Panc1 (cell line): ENCODE measurements at regions not wholly inside any gene's neighbourhood (a gene's known extent, or its start where the extent isn't known, plus 50 kb on each side); places are given as distances from the start of the nearest gene placed in this dataset.

ENCODE experiments used
- ATAC-seq: fragments of 200-7000 bp; cut with Tn5 transposase; 2 replicates; pipeline ENCODE4 v1.9.1; 2020; ENCODE audit warnings: mild to moderate bottlenecking, moderate library complexity
- BruUV-seq: library from RNA; stranded (reverse); fragments of 400-500 nt; replicated peaks from 2 replicates; lab custom pipeline; 2021; lab: Mats Ljungman, UMichigan
- CTCF ChIA-PET: fragments of 300-600 bp; sonication (Branson Sonifier 250); formaldehyde crosslinking; loops from one replicate; lab custom pipeline; 2022; ENCODE audit warnings: antibody characterized with exemption; lab: Charles Lee
- POLR2A ChIA-PET: fragments of 300-600 bp; sonication (Branson Sonifier 250); formaldehyde crosslinking; loops from one replicate; lab custom pipeline; 2022; ENCODE audit warnings: antibody characterized with exemption; lab: Charles Lee
- DNase-seq: peaks from one replicate; pipeline ENCODE4 v3.0.0-alpha.2; 2010; ENCODE audit warnings: low read depth, low spot score
- H3K27ac ChIP-seq: 2 replicates; pipeline ENCODE4 v1.5.1; 2011; ENCODE audit warnings: mild to moderate bottlenecking, low read length, inconsistent platforms
- H3K27me3 ChIP-seq: fragments of 200-500 bp; sonication (Bioruptor generic); 2 replicates; pipeline ENCODE4 v1.6.0; 2014; ENCODE audit warnings: low read length, inconsistent platforms; ENCODE audit not compliant: control insufficient read depth, insufficient read depth
- H3K36me3 ChIP-seq: fragments of 200-500 bp; sonication (Bioruptor generic); 2 replicates; pipeline ENCODE4 v1.5.1; 2014; ENCODE audit warnings: inconsistent platforms, mild to moderate bottlenecking, low read length, moderate library complexity; ENCODE audit not compliant: control insufficient read depth, insufficient read depth
- H3K4me1 ChIP-seq: 2 replicates; pipeline ENCODE4 v1.5.1; 2011; ENCODE audit warnings: inconsistent platforms, mild to moderate bottlenecking, low read length, moderate library complexity; ENCODE audit not compliant: control insufficient read depth, insufficient read depth
- H3K4me3 ChIP-seq, 2 experiments: 2 replicates each; pipeline ENCODE4 v1.5.1; 2011 to 2012; ENCODE audit warnings: low read depth in 2 of 2, low read length in 2 of 2, mild to moderate bottlenecking in 2 of 2, inconsistent platforms in 1 of 2, moderate library complexity in 1 of 2
- H3K9me3 ChIP-seq: fragments of 200-500 bp; sonication (Bioruptor generic); 2 replicates; pipeline ENCODE4 v1.5.1; 2014; ENCODE audit warnings: low read depth, mild to moderate bottlenecking, inconsistent platforms, low read length, moderate library complexity; ENCODE audit not compliant: control insufficient read depth, insufficient read depth
- POLR2AphosphoS5 ChIP-seq: IDR thresholded peaks from 2 replicates; pipeline ENCODE4 v1.6.1; 2012; ENCODE audit warnings: mild to moderate bottlenecking, low read depth, low read length, moderate library complexity
- REST ChIP-seq, 2 experiments: IDR thresholded peaks; 2 replicates each; pipeline ENCODE4 v1.6.1; 2011 to 2012; ENCODE audit warnings: low read depth in 2 of 2, control low read depth in 1 of 2, low read length in 1 of 2, mild to moderate bottlenecking in 1 of 2, moderate library complexity in 1 of 2; ENCODE audit not compliant: insufficient read depth in 1 of 2
- SIN3A ChIP-seq: IDR thresholded peaks from 2 replicates; pipeline ENCODE4 v1.6.1; 2012; ENCODE audit warnings: low read depth, mild to moderate bottlenecking, low read length, moderate library complexity, borderline replicate concordance; ENCODE audit not compliant: insufficient read depth
- TCF7L2 ChIP-seq: IDR thresholded peaks from 2 replicates; pipeline ENCODE4 v1.6.1; 2011; ENCODE audit warnings: mild to moderate bottlenecking, low read depth, low read length, inconsistent platforms
- in situ Hi-C: cut with HindIII; loops from 2 replicates; pipeline ENCODE4 v1.10.0; 2016; ENCODE audit warnings: low sequenced_read_pairs, low pct_unique_long_range_greater_than_20kb
- intact Hi-C: fragments of 100-400 bp; cut with micrococcal nuclease; formaldehyde crosslinking; loops from one replicate; pipeline ENCODE4 v1.10.0; 2022; ENCODE audit not compliant: unreplicated experiment
- TF ChIP-seq, protein P1 (sequence below): fragments of 450-650 bp; IDR thresholded peaks from 2 replicates; pipeline ENCODE4 v1.5.1; 2017; ENCODE audit warnings: mild to moderate bottlenecking

DNA sequence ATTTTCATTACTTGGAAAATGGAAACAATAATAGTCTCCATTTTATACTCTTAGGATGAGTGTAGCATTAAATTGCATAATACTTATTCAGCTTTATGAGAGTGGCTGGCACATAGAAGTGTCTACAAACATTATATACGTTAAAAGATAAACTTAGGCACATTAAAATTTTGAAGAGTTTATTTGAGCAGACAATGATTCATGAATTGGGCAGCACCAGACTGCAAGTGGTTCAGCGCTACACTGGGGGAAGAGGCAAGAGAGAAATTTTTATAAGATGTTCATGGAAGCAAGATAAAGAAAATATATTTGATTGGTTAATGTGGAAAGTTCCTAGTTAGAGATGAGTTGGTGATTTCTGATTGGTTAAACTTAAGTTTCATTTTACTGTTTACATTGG is 243.7 kb downstream of the RASEF start:
- in situ Hi-C loops (no loop called here), intact Hi-C loops (no loop called here)
- Histone ChIP-seq H3K27ac (no peak overlapping the region), H3K27me3 (no peaks in the 10 kb centered on the region), H3K4me3 (no peak overlapping the region), H3K9me3 (no peaks in the 10 kb centered on the region), H3K36me3 (no peaks in the 10 kb centered on the region), H3K4me1 (no peaks in the 10 kb centered on the region)
- no peak for TF ChIP-seq POLR2AphosphoS5
- TF ChIP-seq REST (IDR thresholded peaks at IDR 0.05; ENCODE audit: insufficient read depth in 1 of 2, low read depth in 2 of 2, low read length in 1 of 2): no peak
- TF ChIP-seq, protein P1, sequence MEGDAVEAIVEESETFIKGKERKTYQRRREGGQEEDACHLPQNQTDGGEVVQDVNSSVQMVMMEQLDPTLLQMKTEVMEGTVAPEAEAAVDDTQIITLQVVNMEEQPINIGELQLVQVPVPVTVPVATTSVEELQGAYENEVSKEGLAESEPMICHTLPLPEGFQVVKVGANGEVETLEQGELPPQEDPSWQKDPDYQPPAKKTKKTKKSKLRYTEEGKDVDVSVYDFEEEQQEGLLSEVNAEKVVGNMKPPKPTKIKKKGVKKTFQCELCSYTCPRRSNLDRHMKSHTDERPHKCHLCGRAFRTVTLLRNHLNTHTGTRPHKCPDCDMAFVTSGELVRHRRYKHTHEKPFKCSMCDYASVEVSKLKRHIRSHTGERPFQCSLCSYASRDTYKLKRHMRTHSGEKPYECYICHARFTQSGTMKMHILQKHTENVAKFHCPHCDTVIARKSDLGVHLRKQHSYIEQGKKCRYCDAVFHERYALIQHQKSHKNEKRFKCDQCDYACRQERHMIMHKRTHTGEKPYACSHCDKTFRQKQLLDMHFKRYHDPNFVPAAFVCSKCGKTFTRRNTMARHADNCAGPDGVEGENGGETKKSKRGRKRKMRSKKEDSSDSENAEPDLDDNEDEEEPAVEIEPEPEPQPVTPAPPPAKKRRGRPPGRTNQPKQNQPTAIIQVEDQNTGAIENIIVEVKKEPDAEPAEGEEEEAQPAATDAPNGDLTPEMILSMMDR: no peak
- TF ChIP-seq TCF7L2: no peak
- no peak for TF ChIP-seq SIN3A
- POLR2A ChIA-PET: no interaction called here
- CTCF ChIA-PET: no interaction called here
- no peak for DNase-seq
- BruUV-seq: no TSS peak
- ATAC-seq: no peak

DNA sequence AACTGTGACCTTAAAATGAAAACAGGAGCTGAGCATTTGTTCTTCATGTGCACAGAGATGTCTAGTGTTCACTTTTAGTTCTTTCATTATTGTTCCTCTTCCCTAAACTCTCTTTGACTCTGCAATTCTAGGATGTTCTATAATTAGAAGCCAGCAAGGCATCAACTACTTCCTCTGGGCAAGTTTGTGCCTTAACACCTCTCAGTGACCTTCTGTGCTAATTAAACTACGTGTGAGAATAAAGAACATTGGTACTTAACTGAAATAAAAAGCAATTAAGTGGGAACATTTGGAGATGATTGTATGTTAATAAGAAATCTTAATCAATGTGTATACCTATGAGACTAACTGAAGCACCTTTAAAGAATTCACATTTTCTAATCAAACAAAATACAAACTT is 242.8 kb downstream of the RASEF start:
- in situ Hi-C loops: no loop called here
- H3K9me3 ChIP-seq: no peaks in the 10 kb centered on the region
- ChIA-PET CTCF (no interaction called here), POLR2A (no interaction called here)
- intact Hi-C loops: no loop called here
- no peak for DNase-seq
- H3K27ac ChIP-seq: no peak overlapping the region
- H3K36me3 ChIP-seq: no peaks in the 10 kb centered on the region
- ATAC-seq: no peak
- H3K4me3 ChIP-seq: no peak overlapping the region
- H3K4me1 ChIP-seq: no peaks in the 10 kb centered on the region
- BruUV-seq: no TSS peak
- H3K27me3 ChIP-seq: no peaks in the 10 kb centered on the region
- TF ChIP-seq POLR2AphosphoS5 (no peak), SIN3A (no peak), REST (IDR thresholded peaks at IDR 0.05; ENCODE audit: insufficient read depth in 1 of 2, low read depth in 2 of 2, low read length in 1 of 2) (no peak), TCF7L2 (no peak)
- TF ChIP-seq, protein P1: no peak
